ENCODE measurements at regions not wholly inside any gene's neighbourhood (a gene's known extent, or its start where the extent isn't known, plus 50 kb on each side); places are given as distances from the start of the nearest gene placed in this dataset.

DNA sequence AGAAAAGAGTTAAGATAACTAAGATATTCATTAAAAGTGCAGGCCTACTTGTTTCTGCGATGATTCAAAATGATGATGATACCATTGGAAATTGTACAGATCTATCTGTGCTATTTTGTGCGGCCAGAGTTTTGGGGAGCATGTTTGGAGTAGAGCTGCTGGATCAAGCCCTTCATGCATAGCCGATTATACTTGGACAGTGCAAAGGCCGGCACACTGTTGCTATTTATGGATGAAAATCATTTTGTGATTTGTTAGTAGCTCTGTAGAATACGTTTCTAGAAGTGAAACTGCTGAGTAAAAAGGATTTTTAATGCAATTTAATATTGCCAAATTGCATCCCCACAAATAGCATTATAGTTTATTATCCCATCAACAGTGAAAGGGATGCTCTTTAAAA, 82.1 kb upstream of the NMUR2 start:
- no peak for TF ChIP-seq Cebpa-rat (IDR thresholded peaks at IDR 0.05)
- Histone ChIP-seq H3K4me2 (no peak overlapping the region), H3K4me1 (no peaks in the 10 kb centered on the region), H3K4me3 (no peak overlapping the region), H3K36me3 (no peaks in the 10 kb centered on the region), H3K9me3 (no peaks in the 10 kb centered on the region), H3K9ac (no peak overlapping the region), H4K20me1 (no peaks in the 10 kb centered on the region), H3K27ac (no peak overlapping the region), H3K27me3 (no peaks in the 10 kb centered on the region)

- Histone ChIP-seq H3K9me3 (no peaks in the 10 kb centered on the region), H4K20me1 (no peaks in the 10 kb centered on the region), H3K36me3 (no peaks in the 10 kb centered on the region), H3K4me1 (no peaks in the 10 kb centered on the region), H3K27ac (no peak overlapping the region), H3K4me2 (no peak overlapping the region), H3K9ac (no peak overlapping the region), H3K27me3 (no peaks in the 10 kb centered on the region), H3K4me3 (no peak overlapping the region)
- TF ChIP-seq Cebpa-rat (IDR thresholded peaks at IDR 0.05) = no peak
These were observed 83.8 kb upstream of the NMUR2 start for GRCh38 chr5:152488869-152489268.

GRCh38 chr5:152499814-152500535, 94.9 kb upstream of the NMUR2 start:
- no peak overlapping the region for H3K9ac ChIP-seq
- no peaks in the 10 kb centered on the region for H3K4me1 ChIP-seq
- no peak overlapping the region for H3K4me3 ChIP-seq
- no peak for TF ChIP-seq Cebpa-rat (IDR thresholded peaks at IDR 0.05)
- no peaks in the 10 kb centered on the region for H3K9me3 ChIP-seq
- no peak overlapping the region for H3K27ac ChIP-seq
- no peaks in the 10 kb centered on the region for H3K27me3 ChIP-seq
- no peaks in the 10 kb centered on the region for H4K20me1 ChIP-seq
- H3K36me3 ChIP-seq = no peaks in the 10 kb centered on the region
- no peak overlapping the region for H3K4me2 ChIP-seq

- no peak for TF ChIP-seq Cebpa-rat (IDR thresholded peaks at IDR 0.05)
- no peaks in the 10 kb centered on the region for H3K27me3 ChIP-seq
- H3K4me1 ChIP-seq = no peaks in the 10 kb centered on the region
- H3K4me2 ChIP-seq = no peak overlapping the region
- no peak overlapping the region for H3K4me3 ChIP-seq
- no peaks in the 10 kb centered on the region for H3K9me3 ChIP-seq
- no peak overlapping the region for H3K27ac ChIP-seq
- no peak overlapping the region for H3K9ac ChIP-seq
- H4K20me1 ChIP-seq = no peaks in the 10 kb centered on the region
- no peaks in the 10 kb centered on the region for H3K36me3 ChIP-seq
These were observed 96.2 kb upstream of the NMUR2 start for GRCh38 chr5:152501294-152501693.

- Histone ChIP-seq H3K4me3 (no peak overlapping the region), H3K4me1 (no peaks in the 10 kb centered on the region), H4K20me1 (no peaks in the 10 kb centered on the region), H3K4me2 (no peak overlapping the region), H3K9ac (no peak overlapping the region), H3K27ac (no peak overlapping the region), H3K36me3 (no peaks in the 10 kb centered on the region), H3K27me3 (no peaks in the 10 kb centered on the region), H3K9me3 (no peaks in the 10 kb centered on the region)
- no peak for TF ChIP-seq Cebpa-rat (IDR thresholded peaks at IDR 0.05)
These were observed 98.1 kb upstream of the NMUR2 start for GRCh38 chr5:152503206-152503605.

DNA sequence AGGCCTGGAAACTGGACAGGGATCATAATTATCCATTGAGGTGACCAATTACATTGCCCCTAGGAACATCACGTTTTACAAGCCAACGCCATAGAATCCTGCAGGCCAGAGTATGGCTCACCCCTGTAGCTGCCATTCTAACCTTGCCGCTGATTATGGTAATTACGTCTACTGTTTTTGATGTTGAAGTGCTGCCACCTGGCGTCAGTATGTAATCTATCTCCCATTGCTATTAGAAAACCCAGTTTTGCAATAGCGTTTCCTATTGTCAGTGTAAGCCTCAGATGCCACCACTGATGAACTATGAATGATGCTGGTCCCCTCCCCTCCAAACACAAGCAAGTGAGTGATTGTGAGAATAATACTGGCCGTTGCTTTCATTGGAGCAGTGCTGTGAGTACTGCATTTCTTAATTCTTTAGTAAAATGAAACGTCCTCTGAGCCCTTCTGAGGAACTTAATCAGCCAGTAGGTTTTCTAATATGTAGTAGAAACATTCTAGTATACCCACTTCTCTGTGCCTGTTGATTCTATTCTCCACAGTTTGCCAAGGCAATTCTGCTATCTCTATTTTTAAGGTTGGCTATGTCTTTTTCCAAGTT, 100.5 kb upstream of the NMUR2 start:
- Histone ChIP-seq H4K20me1 (no peaks in the 10 kb centered on the region), H3K4me2 (no peak overlapping the region), H3K9ac (no peak overlapping the region), H3K9me3 (no peaks in the 10 kb centered on the region), H3K36me3 (no peaks in the 10 kb centered on the region), H3K27ac (no peak overlapping the region), H3K27me3 (no peaks in the 10 kb centered on the region), H3K4me3 (no peak overlapping the region), H3K4me1 (no peaks in the 10 kb centered on the region)
- no peak for TF ChIP-seq Cebpa-rat (IDR thresholded peaks at IDR 0.05)

GRCh38 chr5:152511120-152511519, 106.0 kb upstream of the NMUR2 start:
- H3K4me1 ChIP-seq = no peaks in the 10 kb centered on the region
- no peaks in the 10 kb centered on the region for H4K20me1 ChIP-seq
- H3K9me3 ChIP-seq = no peaks in the 10 kb centered on the region
- H3K27me3 ChIP-seq = no peaks in the 10 kb centered on the region
- no peak overlapping the region for H3K4me2 ChIP-seq
- TF ChIP-seq Cebpa-rat (IDR thresholded peaks at IDR 0.05) = no peak
- no peak overlapping the region for H3K27ac ChIP-seq
- no peak overlapping the region for H3K4me3 ChIP-seq
- H3K9ac ChIP-seq = no peak overlapping the region
- no peaks in the 10 kb centered on the region for H3K36me3 ChIP-seq

GRCh38 chr5:152511531-152512132, 106.6 kb upstream of the NMUR2 start:
- Histone ChIP-seq H3K4me1 (no peaks in the 10 kb centered on the region), H3K4me2 (no peak overlapping the region), H3K27me3 (no peaks in the 10 kb centered on the region), H3K9me3 (no peaks in the 10 kb centered on the region), H3K36me3 (no peaks in the 10 kb centered on the region), H3K4me3 (no peak overlapping the region), H3K9ac (no peak overlapping the region), H3K27ac (no peak overlapping the region), H4K20me1 (no peaks in the 10 kb centered on the region)
- TF ChIP-seq Cebpa-rat (IDR thresholded peaks at IDR 0.05) = no peak

GRCh38 chr5:152514827-152515397, 109.8 kb upstream of the NMUR2 start:
- Histone ChIP-seq H3K4me3 (no peak overlapping the region), H3K4me2 (no peak overlapping the region), H3K4me1 (no peaks in the 10 kb centered on the region), H3K9ac (no peak overlapping the region), H3K36me3 (no peaks in the 10 kb centered on the region), H3K27me3 (no peaks in the 10 kb centered on the region), H3K9me3 (no peaks in the 10 kb centered on the region), H3K27ac (no peak overlapping the region), H4K20me1 (no peaks in the 10 kb centered on the region)
- TF ChIP-seq Cebpa-rat (IDR thresholded peaks at IDR 0.05) = no peak

DNA sequence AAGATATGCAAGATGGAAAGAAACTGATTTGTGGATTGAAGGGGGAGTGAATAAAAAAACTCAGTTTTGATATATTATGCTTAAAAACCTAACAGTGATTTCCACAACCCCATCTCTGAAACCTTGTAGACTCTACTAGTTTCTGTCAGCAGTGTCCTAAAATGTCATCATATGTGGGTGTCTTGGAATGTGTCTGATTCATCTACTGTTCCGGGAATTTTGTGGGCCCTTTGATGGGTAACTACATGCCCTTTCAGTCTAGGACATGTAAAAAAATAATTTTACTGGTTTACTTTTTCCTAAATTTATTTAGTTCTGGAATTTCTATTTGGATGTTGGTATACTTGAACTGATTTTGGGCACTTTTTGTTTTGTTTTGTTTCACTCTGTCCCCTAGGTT, 118.9 kb upstream of the NMUR2 start:
- Histone ChIP-seq H3K4me1 (peaks cover 8% of the 10 kb centered on the region), H3K27ac (no peak overlapping the region), H3K9ac (no peak overlapping the region), H3K9me3 (no peaks in the 10 kb centered on the region), H3K4me3 (no peak overlapping the region), H3K4me2 (no peak overlapping the region), H3K27me3 (no peaks in the 10 kb centered on the region), H3K36me3 (no peaks in the 10 kb centered on the region), H4K20me1 (no peaks in the 10 kb centered on the region)
- no peak for TF ChIP-seq Cebpa-rat (IDR thresholded peaks at IDR 0.05)
